GM04503 (cell line): ENCODE measurements at regions not wholly inside any gene's neighbourhood (a gene's known extent, or its start where the extent isn't known, plus 50 kb on each side); places are given as distances from the start of the nearest gene placed in this dataset.
"Not testable (repeated sequence)": the region's sequence is repeated elsewhere in the genome, so short reads cannot be mapped to it uniquely, and the experiment has no call there.

Experiments used
- DNase-seq: peaks from one replicate; pipeline ENCODE4 v3.0.0-alpha.2; 2012; ENCODE audit warnings: low read depth

- peak; percentile 78 for DNase-seq
Measured at GRCh38 chr10:94125856-94126255, 132.1 kb downstream of the PLCE1 start.

GRCh38 chr10:94129393-94130130 lies 135.8 kb downstream of the PLCE1 start:
- no peak for DNase-seq

- DNase-seq: no peak
Measured at GRCh38 chr10:94131885-94132284, 138.2 kb downstream of the PLCE1 start.

GRCh38 chr10:94133239-94133638 lies 139.5 kb downstream of the PLCE1 start:
- DNase-seq: no peak

GRCh38 chr10:94137747-94138146 lies 144.0 kb downstream of the PLCE1 start:
- DNase-seq: no peak

- DNase-seq: no peak
Measured at GRCh38 chr10:94138391-94138790, 144.7 kb downstream of the PLCE1 start.

GRCh38 chr10:94143261-94143660 lies 149.5 kb downstream of the PLCE1 start:
- no peak for DNase-seq

- DNase-seq: no peak
Measured at GRCh38 chr10:94146313-94146712, 152.6 kb downstream of the PLCE1 start.

- DNase-seq: no peak
Measured at GRCh38 chr10:94146746-94147145, 153.0 kb downstream of the PLCE1 start.

GRCh38 chr10:94149702-94150101 lies 156.0 kb downstream of the PLCE1 start:
- no peak for DNase-seq

GRCh38 chr10:94150541-94151184 lies 156.9 kb downstream of the PLCE1 start:
- DNase-seq: no peak

GRCh38 chr10:94155722-94156271 lies 162.1 kb downstream of the PLCE1 start:
- peak; percentile 13 for DNase-seq

GRCh38 chr10:94156453-94156852 lies 162.7 kb downstream of the PLCE1 start:
- no peak for DNase-seq

- not testable (repeated sequence) for DNase-seq
Measured at GRCh38 chr10:94165158-94165611, 171.5 kb downstream of the PLCE1 start.

GRCh38 chr10:94172332-94172731 lies 178.6 kb downstream of the PLCE1 start:
- no peak for DNase-seq

- DNase-seq: no peak
Measured at GRCh38 chr10:94173594-94173993, 179.9 kb downstream of the PLCE1 start.

GRCh38 chr10:94174838-94175237 lies 181.1 kb downstream of the PLCE1 start:
- DNase-seq: no peak

- no peak for DNase-seq
Measured at GRCh38 chr10:94178475-94179253, 184.1 kb downstream of the NOC3L start.

GRCh38 chr10:94180576-94180975 lies 182.2 kb downstream of the NOC3L start:
- no peak for DNase-seq

- peak; percentile 73 for DNase-seq
Measured at GRCh38 chr10:94183666-94184264, 179.0 kb downstream of the NOC3L start.

- no peak for DNase-seq
Measured at GRCh38 chr10:94186722-94187121, 176.0 kb downstream of the NOC3L start.

- DNase-seq: no peak
Measured at GRCh38 chr10:94192333-94192732, 170.4 kb downstream of the NOC3L start.
